ENCODE measurements at regions not wholly inside any gene's neighbourhood (a gene's known extent, or its start where the extent isn't known, plus 50 kb on each side); places are given as distances from the start of the nearest gene placed in this dataset.

DNA sequence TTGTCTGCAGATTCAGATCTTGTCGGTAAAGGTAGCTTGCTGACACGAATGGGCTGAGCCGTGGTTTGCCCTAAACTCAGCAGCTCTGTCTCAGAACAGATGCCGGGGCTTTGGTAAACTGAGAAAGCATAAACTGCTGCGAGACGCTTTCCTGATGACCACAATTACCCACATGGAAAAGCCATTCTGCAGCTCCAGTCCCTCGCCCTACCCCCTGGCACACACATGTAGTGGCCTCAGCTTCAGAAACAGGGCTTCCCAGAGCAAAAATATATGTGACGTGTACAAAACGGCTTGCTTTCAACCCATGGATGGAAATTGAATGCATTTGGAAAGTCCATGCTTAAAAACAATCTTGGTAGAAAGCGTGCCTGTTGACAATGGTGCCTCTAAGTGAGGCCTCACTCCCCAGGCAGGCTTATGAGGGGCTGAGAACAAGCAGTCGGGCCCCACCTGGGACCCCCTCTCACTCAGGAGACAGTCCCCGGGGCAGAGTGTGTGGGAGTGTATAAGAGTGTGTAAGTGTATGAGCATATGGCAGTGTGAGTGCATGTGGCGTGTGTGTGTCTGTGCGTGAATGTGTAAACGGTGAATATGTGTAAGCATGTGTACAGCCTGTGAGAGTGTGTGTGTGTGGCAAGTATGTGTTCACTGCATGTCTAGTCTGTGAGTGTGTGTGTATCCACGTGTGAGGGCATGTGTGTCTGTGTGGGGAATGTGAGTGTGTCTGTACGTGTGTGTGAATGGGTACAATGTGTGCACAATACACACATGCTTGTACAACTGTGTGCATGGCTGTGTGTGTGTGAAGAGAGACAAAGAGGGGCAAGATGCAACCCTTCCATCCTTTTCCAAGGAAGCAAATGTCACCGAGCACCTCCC lies 88.2 kb upstream of the SMIM23 start:
- TF ChIP-seq, protein P1, sequence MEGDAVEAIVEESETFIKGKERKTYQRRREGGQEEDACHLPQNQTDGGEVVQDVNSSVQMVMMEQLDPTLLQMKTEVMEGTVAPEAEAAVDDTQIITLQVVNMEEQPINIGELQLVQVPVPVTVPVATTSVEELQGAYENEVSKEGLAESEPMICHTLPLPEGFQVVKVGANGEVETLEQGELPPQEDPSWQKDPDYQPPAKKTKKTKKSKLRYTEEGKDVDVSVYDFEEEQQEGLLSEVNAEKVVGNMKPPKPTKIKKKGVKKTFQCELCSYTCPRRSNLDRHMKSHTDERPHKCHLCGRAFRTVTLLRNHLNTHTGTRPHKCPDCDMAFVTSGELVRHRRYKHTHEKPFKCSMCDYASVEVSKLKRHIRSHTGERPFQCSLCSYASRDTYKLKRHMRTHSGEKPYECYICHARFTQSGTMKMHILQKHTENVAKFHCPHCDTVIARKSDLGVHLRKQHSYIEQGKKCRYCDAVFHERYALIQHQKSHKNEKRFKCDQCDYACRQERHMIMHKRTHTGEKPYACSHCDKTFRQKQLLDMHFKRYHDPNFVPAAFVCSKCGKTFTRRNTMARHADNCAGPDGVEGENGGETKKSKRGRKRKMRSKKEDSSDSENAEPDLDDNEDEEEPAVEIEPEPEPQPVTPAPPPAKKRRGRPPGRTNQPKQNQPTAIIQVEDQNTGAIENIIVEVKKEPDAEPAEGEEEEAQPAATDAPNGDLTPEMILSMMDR (IDR thresholded peaks at IDR 0.05) = no peak
- TF ChIP-seq POLR2A (IDR thresholded peaks at IDR 0.05) = no peak

All from body of pancreas (tissue), 4 donors.